ENCODE measurements at regions not wholly inside any gene's neighbourhood (a gene's known extent, or its start where the extent isn't known, plus 50 kb on each side); places are given as distances from the start of the nearest gene placed in this dataset.

DNA sequence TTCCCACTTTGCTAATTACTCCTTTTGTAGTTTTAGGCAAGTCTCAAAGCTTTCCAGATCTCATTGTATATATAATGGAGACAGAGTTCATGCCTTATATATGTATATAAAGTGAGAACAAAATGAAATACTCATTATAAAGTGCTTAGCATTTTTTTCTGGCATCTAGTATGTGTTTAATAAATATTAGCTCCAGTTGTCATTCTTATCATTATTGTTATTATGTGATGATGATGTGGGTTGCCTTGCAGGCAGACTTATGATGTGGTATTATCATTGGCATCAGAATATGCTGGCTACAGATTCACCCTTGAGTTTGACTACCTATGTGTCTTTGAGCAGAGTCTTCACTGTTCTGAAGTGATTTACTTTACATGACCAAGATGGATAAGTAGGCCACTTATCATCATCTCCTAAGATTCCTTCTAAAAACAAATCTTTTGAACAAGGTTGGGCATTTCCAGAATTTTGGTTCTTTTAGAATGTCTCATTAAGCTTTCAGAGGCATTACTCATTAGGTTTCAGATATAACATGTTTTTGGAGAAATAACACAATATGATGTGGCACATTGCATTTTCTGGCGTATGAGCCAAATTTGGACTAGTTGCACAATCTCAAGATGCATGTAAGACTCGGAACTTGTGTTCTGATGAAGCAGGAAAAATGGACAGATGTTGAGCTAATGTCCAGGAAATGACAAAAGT is 145.6 kb upstream of the TNC start:
- no peaks in the 10 kb centered on the region for H3K27me3 ChIP-seq (ENCODE audit: insufficient read depth, low read length, poor library complexity)
- H3K4me1 ChIP-seq (ENCODE audit: insufficient read depth, low read length) = no peaks in the 10 kb centered on the region
- no peaks in the 10 kb centered on the region for H3K9me3 ChIP-seq (ENCODE audit: insufficient read depth, low read length, severe bottlenecking)
- no peak overlapping the region for H3K4me3 ChIP-seq (ENCODE audit: low read depth in 1 of 2, low read length in 2 of 2)
- no peak overlapping the region for H3K4me2 ChIP-seq (ENCODE audit: insufficient read depth, low read length)
- no peak for DNase-seq
- no peaks in the 10 kb centered on the region for H3K79me2 ChIP-seq (ENCODE audit: insufficient read depth, low read length)
- no peaks in the 10 kb centered on the region for H4K20me1 ChIP-seq (ENCODE audit: insufficient read depth, low read length)
- no peak overlapping the region for H3K27ac ChIP-seq (ENCODE audit: low read length)
- TF ChIP-seq EZH2 (IDR thresholded peaks at IDR 0.05; ENCODE audit: borderline replicate concordance, low read depth, low read length, severe bottlenecking) = no peak
- TF ChIP-seq, protein P1, sequence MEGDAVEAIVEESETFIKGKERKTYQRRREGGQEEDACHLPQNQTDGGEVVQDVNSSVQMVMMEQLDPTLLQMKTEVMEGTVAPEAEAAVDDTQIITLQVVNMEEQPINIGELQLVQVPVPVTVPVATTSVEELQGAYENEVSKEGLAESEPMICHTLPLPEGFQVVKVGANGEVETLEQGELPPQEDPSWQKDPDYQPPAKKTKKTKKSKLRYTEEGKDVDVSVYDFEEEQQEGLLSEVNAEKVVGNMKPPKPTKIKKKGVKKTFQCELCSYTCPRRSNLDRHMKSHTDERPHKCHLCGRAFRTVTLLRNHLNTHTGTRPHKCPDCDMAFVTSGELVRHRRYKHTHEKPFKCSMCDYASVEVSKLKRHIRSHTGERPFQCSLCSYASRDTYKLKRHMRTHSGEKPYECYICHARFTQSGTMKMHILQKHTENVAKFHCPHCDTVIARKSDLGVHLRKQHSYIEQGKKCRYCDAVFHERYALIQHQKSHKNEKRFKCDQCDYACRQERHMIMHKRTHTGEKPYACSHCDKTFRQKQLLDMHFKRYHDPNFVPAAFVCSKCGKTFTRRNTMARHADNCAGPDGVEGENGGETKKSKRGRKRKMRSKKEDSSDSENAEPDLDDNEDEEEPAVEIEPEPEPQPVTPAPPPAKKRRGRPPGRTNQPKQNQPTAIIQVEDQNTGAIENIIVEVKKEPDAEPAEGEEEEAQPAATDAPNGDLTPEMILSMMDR (IDR thresholded peaks at IDR 0.05; ENCODE audit: borderline replicate concordance, extremely low read depth, low read length, poor library complexity, severe bottlenecking) = no peak
- no peak for ATAC-seq (ENCODE audit: insufficient read depth, low read depth)
- no peak overlapping the region for H3K9ac ChIP-seq (ENCODE audit: low read depth, low read length)
- H3K36me3 ChIP-seq (ENCODE audit: insufficient read depth, low read length) = no peaks in the 10 kb centered on the region
- no peak overlapping the region for H2AFZ ChIP-seq (ENCODE audit: low read depth, low read length)

DNA sequence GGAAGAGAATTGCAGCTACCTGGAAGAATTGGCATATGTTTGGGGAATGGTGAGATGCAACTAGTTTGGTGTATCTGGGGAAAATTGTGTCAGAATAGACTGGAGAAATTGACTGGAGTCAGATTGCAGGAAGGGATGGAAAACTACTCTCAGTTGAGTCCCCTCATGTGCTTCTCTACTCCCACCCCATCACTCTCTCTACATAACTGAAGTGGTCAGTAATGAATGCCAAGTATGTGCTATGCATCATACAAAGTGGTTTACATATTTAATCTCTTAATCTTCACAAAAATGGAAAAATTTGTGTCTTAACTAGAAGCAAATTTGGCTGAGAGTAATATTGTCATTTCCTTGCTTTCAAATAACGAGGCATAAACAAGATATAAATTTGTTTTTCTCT is 146.4 kb upstream of the TNC start:
- Histone ChIP-seq H3K27ac (ENCODE audit: low read length) (no peak overlapping the region), H3K27me3 (ENCODE audit: insufficient read depth, low read length, poor library complexity) (no peaks in the 10 kb centered on the region), H3K4me2 (ENCODE audit: insufficient read depth, low read length) (no peak overlapping the region), H3K9ac (ENCODE audit: low read depth, low read length) (no peak overlapping the region), H3K36me3 (ENCODE audit: insufficient read depth, low read length) (no peaks in the 10 kb centered on the region), H3K79me2 (ENCODE audit: insufficient read depth, low read length) (no peaks in the 10 kb centered on the region), H3K4me1 (ENCODE audit: insufficient read depth, low read length) (no peaks in the 10 kb centered on the region), H3K4me3 (ENCODE audit: low read depth in 1 of 2, low read length in 2 of 2) (no peak overlapping the region), H4K20me1 (ENCODE audit: insufficient read depth, low read length) (no peaks in the 10 kb centered on the region), H3K9me3 (ENCODE audit: insufficient read depth, low read length, severe bottlenecking) (no peaks in the 10 kb centered on the region), H2AFZ (ENCODE audit: low read depth, low read length) (no peak overlapping the region)
- TF ChIP-seq EZH2 (IDR thresholded peaks at IDR 0.05; ENCODE audit: borderline replicate concordance, low read depth, low read length, severe bottlenecking) = no peak
- TF ChIP-seq, protein P1 (IDR thresholded peaks at IDR 0.05; ENCODE audit: borderline replicate concordance, extremely low read depth, low read length, poor library complexity, severe bottlenecking) = no peak
- no peak for DNase-seq
- no peak for ATAC-seq (ENCODE audit: insufficient read depth, low read depth)

DNA sequence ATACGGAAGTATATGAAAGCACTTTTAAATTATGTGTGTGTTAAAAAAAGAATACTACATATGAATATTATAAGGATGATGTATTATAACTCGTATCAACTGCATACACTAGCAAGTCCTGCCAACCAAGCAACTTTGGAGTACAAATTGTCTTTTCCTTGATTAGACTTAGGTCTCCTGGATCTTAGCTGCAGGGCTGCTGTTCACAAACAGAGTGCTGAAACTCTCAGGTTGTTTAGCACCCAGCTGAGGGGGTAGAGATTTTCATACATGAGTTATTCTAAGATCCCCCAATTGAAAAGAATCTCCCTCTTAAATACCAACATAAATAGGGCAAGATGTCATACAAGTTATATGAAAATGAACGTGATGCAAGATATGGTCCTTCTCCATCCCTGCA is 149.8 kb upstream of the TNC start:
- Histone ChIP-seq H3K4me2 (ENCODE audit: insufficient read depth, low read length) (no peak overlapping the region), H3K4me3 (ENCODE audit: low read depth in 1 of 2, low read length in 2 of 2) (no peak overlapping the region), H3K4me1 (ENCODE audit: insufficient read depth, low read length) (no peaks in the 10 kb centered on the region), H2AFZ (ENCODE audit: low read depth, low read length) (no peak overlapping the region), H3K27ac (ENCODE audit: low read length) (no peak overlapping the region), H3K27me3 (ENCODE audit: insufficient read depth, low read length, poor library complexity) (no peaks in the 10 kb centered on the region), H3K9me3 (ENCODE audit: insufficient read depth, low read length, severe bottlenecking) (no peaks in the 10 kb centered on the region), H3K36me3 (ENCODE audit: insufficient read depth, low read length) (no peaks in the 10 kb centered on the region), H3K9ac (ENCODE audit: low read depth, low read length) (no peak overlapping the region), H4K20me1 (ENCODE audit: insufficient read depth, low read length) (no peaks in the 10 kb centered on the region), H3K79me2 (ENCODE audit: insufficient read depth, low read length) (no peaks in the 10 kb centered on the region)
- DNase-seq (no peak), ATAC-seq (ENCODE audit: insufficient read depth, low read depth) (no peak)
- no peak for TF ChIP-seq EZH2 (IDR thresholded peaks at IDR 0.05; ENCODE audit: borderline replicate concordance, low read depth, low read length, severe bottlenecking)
- TF ChIP-seq, protein P1 (IDR thresholded peaks at IDR 0.05; ENCODE audit: borderline replicate concordance, extremely low read depth, low read length, poor library complexity, severe bottlenecking) = no peak

Data from DND-41 (cell line).